ENCODE measurements at regions not wholly inside any gene's neighbourhood (a gene's known extent, or its start where the extent isn't known, plus 50 kb on each side); places are given as distances from the start of the nearest gene placed in this dataset.

- H3K79me2 ChIP-seq: no peaks in the 10 kb centered on the region
- H3K4me3 ChIP-seq: no peak overlapping the region
- H4K20me1 ChIP-seq (ENCODE audit: insufficient read depth, poor library complexity, severe bottlenecking): no peaks in the 10 kb centered on the region
- no peaks in the 10 kb centered on the region for H3K4me1 ChIP-seq (ENCODE audit: insufficient read depth)
- H3K4me2 ChIP-seq: no peak overlapping the region
- H3K27me3 ChIP-seq: peaks cover 24% of the 10 kb centered on the region
- no peak for TF ChIP-seq EZH2phosphoT487 (IDR thresholded peaks at IDR 0.05; ENCODE audit: low read depth, severe bottlenecking, unreplicated experiment)
- no peak for TF ChIP-seq EZH2 (IDR thresholded peaks at IDR 0.05; ENCODE audit: borderline replicate concordance)
- TF ChIP-seq, protein P1, sequence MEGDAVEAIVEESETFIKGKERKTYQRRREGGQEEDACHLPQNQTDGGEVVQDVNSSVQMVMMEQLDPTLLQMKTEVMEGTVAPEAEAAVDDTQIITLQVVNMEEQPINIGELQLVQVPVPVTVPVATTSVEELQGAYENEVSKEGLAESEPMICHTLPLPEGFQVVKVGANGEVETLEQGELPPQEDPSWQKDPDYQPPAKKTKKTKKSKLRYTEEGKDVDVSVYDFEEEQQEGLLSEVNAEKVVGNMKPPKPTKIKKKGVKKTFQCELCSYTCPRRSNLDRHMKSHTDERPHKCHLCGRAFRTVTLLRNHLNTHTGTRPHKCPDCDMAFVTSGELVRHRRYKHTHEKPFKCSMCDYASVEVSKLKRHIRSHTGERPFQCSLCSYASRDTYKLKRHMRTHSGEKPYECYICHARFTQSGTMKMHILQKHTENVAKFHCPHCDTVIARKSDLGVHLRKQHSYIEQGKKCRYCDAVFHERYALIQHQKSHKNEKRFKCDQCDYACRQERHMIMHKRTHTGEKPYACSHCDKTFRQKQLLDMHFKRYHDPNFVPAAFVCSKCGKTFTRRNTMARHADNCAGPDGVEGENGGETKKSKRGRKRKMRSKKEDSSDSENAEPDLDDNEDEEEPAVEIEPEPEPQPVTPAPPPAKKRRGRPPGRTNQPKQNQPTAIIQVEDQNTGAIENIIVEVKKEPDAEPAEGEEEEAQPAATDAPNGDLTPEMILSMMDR (IDR thresholded peaks at IDR 0.05; ENCODE audit: poor library complexity): no peak
- no peak for DNase-seq (ENCODE audit: low spot score)
- no peak overlapping the region for H3K27ac ChIP-seq
- H3K36me3 ChIP-seq (replicated peaks; ENCODE audit: insufficient read depth, low read depth): no peaks in the 10 kb centered on the region
- no peaks in the 10 kb centered on the region for H3K9me2 ChIP-seq (replicated peaks; ENCODE audit: insufficient read depth)
- H2AFZ ChIP-seq: no peak overlapping the region
- WGBS (ENCODE audit: low lambda C conversion rate, missing lambda C conversion rate): 91% methylated on average over 17 of the region's 17 CpGs
- H3K9me3 ChIP-seq (ENCODE audit: low read depth): no peaks in the 10 kb centered on the region
Observed at GRCh38 chr13:112134391-112135075, 67.6 kb downstream of the SOX1 start.

GRCh38 chr13:112136095-112136494, 69.1 kb downstream of the SOX1 start:
- Histone ChIP-seq H4K20me1 (ENCODE audit: insufficient read depth, poor library complexity, severe bottlenecking) (no peaks in the 10 kb centered on the region), H3K79me2 (no peaks in the 10 kb centered on the region), H3K9me2 (replicated peaks; ENCODE audit: insufficient read depth) (no peaks in the 10 kb centered on the region), H3K27me3 (peaks cover 18% of the 10 kb centered on the region), H3K9me3 (ENCODE audit: low read depth) (no peaks in the 10 kb centered on the region), H3K27ac (no peak overlapping the region), H3K36me3 (replicated peaks; ENCODE audit: insufficient read depth, low read depth) (no peaks in the 10 kb centered on the region), H3K4me3 (no peak overlapping the region), H3K4me2 (no peak overlapping the region), H3K4me1 (ENCODE audit: insufficient read depth) (no peaks in the 10 kb centered on the region), H2AFZ (no peak overlapping the region)
- TF ChIP-seq, protein P1 (IDR thresholded peaks at IDR 0.05; ENCODE audit: poor library complexity): no peak
- TF ChIP-seq EZH2phosphoT487 (IDR thresholded peaks at IDR 0.05; ENCODE audit: low read depth, severe bottlenecking, unreplicated experiment): no peak
- no peak for TF ChIP-seq EZH2 (IDR thresholded peaks at IDR 0.05; ENCODE audit: borderline replicate concordance)
- DNase-seq (ENCODE audit: low spot score): no peak
- 94% methylated on average over 7 of the region's 7 CpGs for WGBS (ENCODE audit: low lambda C conversion rate, missing lambda C conversion rate)

- Histone ChIP-seq H3K4me1 (ENCODE audit: insufficient read depth) (no peaks in the 10 kb centered on the region), H3K36me3 (replicated peaks; ENCODE audit: insufficient read depth, low read depth) (no peaks in the 10 kb centered on the region), H3K9me2 (replicated peaks; ENCODE audit: insufficient read depth) (no peaks in the 10 kb centered on the region), H3K27me3 (peaks cover 18% of the 10 kb centered on the region), H3K79me2 (no peaks in the 10 kb centered on the region), H3K9me3 (ENCODE audit: low read depth) (no peaks in the 10 kb centered on the region), H4K20me1 (ENCODE audit: insufficient read depth, poor library complexity, severe bottlenecking) (no peaks in the 10 kb centered on the region), H3K4me2 (no peak overlapping the region), H3K4me3 (no peak overlapping the region), H2AFZ (no peak overlapping the region), H3K27ac (no peak overlapping the region)
- DNase-seq (ENCODE audit: low spot score): no peak
- WGBS (ENCODE audit: low lambda C conversion rate, missing lambda C conversion rate): 91% methylated on average over 6 of the region's 6 CpGs
- TF ChIP-seq EZH2 (IDR thresholded peaks at IDR 0.05; ENCODE audit: borderline replicate concordance) (no peak), EZH2phosphoT487 (IDR thresholded peaks at IDR 0.05; ENCODE audit: low read depth, severe bottlenecking, unreplicated experiment) (no peak)
- TF ChIP-seq, protein P1 (IDR thresholded peaks at IDR 0.05; ENCODE audit: poor library complexity): no peak
Observed at GRCh38 chr13:112137144-112137543, 70.2 kb downstream of the SOX1 start.
